ENCODE measurements at regions not wholly inside any gene's neighbourhood (a gene's known extent, or its start where the extent isn't known, plus 50 kb on each side); places are given as distances from the start of the nearest gene placed in this dataset.
"Not testable (repeated sequence)": the region's sequence is repeated elsewhere in the genome, so short reads cannot be mapped to it uniquely, and the experiment has no call there.

DNA sequence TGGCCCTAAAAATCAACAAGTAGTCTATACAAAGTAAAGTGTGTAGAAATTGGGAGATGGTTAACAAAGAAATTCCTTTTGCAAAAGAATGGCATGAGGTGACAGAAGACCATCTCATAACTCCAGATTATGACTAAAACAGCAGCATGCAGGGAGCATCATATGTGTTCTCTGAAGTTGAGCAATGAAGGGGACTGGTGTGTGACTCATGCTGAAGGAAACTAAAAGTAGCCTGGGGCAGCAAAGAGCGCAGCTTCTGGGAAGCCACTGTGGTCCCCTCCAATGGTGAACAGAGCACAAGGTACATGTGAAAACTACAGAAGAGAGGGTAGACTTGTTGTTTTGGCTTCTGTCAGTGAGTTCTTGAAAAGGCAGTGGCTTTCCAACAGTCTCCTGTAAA is 133.4 kb downstream of the MACC1 start:
- DNase-seq (ENCODE audit: low spot score), result peak; percentile 83
- intact Hi-C loops (cut with DNase I), result no loop called here

- DNase-seq (ENCODE audit: low spot score), result no peak
Measured at GRCh38 chr7:20079080-20079479, 138.1 kb downstream of the MACC1 start.

GRCh38 chr7:20076835-20077234 is 140.3 kb downstream of the MACC1 start:
- intact Hi-C loops (cut with DNase I), result no loop called here
- no peak for DNase-seq (ENCODE audit: low spot score)

More at GRCh38 chr7:20079080-20079479, 138.1 kb downstream of the MACC1 start:
- intact Hi-C loops (cut with DNase I), result no loop called here

GRCh38 chr7:20075992-20076820 is 141.0 kb downstream of the MACC1 start:
- intact Hi-C loops (cut with DNase I), result no loop called here
- DNase-seq (ENCODE audit: low spot score), result no peak

- no peak for DNase-seq (ENCODE audit: low spot score)
- intact Hi-C loops (cut with DNase I), result no loop called here
Measured at GRCh38 chr7:20075440-20075839, 141.7 kb downstream of the MACC1 start.

- peak; percentile 66 for DNase-seq (ENCODE audit: low spot score)
- intact Hi-C loops (cut with DNase I), result not testable (repeated sequence)
Measured at GRCh38 chr7:20068004-20068403, 149.2 kb downstream of the MACC1 start.

GRCh38 chr7:20064974-20065862 is 152.0 kb downstream of the MACC1 start:
- DNase-seq (ENCODE audit: low spot score), result no peak
- intact Hi-C loops (cut with DNase I), result no loop called here

DNA sequence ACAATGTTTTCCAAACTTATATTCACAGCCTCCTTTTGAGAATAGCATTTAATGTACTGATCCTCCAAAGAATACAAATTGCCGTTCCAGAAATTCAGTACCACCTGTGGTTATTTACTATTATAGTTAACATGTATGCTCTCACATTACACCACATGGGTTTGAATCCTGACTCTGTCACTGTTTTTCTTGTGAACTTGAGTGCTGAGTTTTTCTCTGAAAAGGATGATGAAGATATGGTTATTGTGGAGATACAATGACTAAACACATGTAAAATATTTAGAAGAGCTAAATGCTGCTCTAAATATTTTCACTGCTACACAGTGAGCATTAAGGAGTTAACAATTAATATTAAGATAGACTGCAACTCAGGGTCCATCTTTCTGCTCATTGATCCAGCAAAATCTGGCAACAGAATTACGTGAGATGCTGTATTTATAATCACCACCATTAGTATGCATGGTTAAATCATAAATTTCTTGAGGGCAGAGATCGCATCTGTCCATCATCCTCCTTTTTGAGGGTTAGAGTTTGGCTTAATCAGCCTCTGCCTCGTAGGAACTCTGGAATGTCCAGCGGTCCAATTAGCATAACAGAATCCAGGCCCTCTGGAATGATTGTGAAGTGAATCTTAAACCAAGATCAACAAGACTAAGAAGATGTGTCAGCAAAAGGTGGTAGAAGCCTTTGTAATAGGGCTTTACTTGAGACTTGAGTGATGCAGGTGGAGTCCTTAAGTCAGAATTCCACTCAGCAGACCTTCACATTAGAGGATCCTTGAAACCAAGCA is 152.8 kb downstream of the MACC1 start:
- DNase-seq (ENCODE audit: low spot score), result no peak
- intact Hi-C loops (cut with DNase I), result no loop called here

DNA sequence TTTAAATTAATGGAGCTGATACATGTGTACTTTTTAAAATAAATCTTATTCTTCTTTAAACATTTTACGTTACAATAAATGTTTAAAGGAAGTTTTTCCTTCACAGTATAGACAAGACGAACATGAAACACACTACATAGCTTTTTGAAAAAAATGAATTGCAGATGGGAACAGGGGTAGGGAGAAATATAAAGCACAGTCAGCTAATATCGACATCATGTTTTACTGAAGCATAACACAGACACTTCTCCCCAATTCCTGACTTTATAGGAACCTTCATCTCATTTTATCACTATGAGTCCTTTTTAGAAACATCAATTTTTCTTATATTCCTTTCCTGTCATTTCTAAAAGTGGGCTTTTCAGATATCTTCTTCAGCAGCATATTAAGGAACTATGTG is 153.5 kb downstream of the MACC1 start:
- no peak for DNase-seq (ENCODE audit: low spot score)
- intact Hi-C loops (cut with DNase I), result no loop called here

- intact Hi-C loops (cut with DNase I), result no loop called here
Measured at GRCh38 chr7:20062932-20063331, 154.3 kb downstream of the MACC1 start.

DNA sequence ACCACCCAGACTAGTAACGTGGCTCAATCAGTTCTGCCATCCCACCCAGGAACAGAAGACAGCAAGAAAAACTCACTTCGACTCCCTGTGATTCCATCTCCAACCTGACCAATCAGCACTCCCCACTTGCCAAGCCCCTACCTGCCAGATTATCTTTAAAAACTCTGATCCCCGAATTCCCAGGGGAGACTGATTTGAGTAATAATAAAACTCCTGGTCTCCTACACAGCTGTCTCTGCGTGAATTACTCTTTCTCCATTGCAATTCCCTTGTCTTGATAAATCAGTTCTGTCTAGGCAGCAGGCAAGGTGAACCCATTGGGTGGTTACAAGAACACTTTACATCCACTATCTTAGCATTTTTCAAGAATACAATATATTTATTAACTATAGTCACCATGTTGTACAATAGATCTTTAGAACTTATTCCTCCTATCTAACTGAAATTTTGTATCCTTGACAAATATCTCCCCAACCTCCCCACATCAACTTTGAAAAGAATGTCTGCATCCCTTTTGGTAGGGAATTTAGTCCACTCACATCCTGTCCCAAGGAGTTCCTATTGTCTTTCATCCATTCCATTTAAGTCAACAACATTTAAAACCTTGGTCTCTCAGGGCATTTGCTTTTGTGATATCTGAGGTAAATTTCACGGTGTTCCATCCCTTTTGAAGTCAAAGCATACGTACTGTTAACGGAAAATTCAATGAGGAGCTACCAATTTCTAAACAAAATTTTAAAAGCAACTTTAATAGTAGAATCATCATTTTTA is 163.7 kb downstream of the MACC1 start:
- no peak for DNase-seq (ENCODE audit: low spot score)
- intact Hi-C loops (cut with DNase I), result no loop called here

More at GRCh38 chr7:20062932-20063331, 154.3 kb downstream of the MACC1 start:
- no peak for DNase-seq (ENCODE audit: low spot score)

DNA sequence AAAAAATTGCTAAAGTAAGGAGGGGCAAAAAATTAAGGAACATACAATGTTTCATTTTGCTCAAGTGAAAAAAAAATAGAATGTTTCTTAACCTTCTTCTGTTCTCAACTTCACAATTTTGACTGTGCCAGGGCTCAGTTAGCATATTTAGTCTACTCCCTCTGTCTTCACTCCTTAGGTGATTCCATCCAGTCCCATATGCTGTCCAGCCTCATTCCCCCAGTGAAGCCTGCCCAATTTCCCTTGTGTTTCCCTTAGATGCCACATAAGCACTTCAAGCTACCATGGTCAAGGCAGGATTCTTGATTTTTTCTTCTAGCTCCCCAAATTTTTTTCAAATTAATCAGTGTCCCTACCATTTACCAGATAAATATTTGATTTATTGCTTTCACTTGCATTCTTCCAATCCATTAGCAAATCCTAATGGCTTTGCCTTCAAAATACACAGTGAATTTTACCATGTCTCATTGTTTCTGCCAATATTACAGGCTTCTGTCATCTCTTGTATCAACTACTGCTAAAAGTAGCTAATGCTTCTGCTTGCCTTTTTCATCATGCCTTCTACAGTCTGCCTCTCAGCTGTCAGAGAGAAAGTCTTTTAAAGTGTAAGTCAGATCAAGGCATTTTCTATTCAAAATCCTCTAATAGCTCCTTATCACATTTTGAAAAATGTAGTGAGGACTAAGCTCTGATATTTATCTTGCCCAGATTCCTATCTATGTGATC is 166.8 kb downstream of the MACC1 start:
- no peak for DNase-seq (ENCODE audit: low spot score)
- intact Hi-C loops (cut with DNase I), result no loop called here

DNA sequence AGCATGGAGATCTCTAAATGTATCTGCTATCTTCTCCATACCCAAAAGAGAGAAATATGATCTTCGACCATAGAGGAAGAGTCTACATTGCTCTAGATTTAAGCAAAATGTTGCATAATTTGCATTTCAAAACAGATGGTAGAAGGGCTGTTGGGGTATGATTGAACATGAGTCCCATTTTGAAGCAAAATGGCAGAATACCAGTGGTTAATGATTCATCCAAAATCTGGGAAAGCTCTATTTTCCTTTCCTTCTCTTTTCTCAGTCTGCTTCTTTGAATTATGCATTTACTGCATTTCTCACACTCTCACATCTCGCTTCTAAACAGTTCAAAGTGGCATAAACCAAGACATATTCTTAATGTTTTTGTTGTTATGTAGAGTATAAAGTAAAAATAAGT is 178.5 kb downstream of the MACC1 start:
- DNase-seq (ENCODE audit: low spot score), result no peak
- intact Hi-C loops (cut with DNase I), result no loop called here

- intact Hi-C loops (cut with DNase I), result no loop called here
- no peak for DNase-seq (ENCODE audit: low spot score)
Measured at GRCh38 chr7:20035279-20035875, 181.8 kb downstream of the MACC1 start.

DNA sequence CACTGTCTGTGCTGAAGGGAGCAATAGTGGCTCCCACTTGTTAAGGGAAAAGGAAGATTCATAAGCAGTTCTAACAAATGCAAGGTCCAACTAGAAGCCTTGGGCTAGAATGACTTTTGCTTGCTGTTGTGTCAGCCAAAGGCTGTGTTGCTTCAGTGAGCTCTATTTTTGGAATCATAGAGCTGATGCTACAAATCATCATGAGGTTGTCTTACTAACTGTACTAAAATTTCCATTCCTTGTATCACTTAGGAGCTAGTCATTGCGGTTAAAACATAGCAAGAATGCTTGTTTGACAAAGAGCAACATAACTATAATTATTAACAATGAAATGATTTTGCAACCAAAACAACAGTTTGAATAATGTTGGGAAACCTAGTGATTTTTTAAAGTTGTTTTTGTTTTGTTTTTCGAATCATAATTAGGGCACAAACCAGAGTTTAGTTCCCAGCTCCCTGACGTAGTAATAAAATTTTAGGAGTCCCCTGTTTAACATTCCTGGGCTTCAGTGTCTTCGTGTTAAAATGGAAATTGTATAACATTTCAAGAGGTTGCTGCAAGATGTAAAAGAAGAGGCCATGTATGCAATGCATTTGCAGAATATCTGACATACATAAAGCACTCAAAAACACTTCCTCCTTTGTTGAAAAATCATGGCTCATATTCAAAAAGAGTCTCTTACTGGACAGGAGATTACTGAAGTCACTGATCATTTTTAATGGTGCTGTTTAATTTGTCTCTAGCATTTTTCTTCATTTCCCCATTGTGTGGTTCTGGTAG is 183.4 kb downstream of the MACC1 start:
- intact Hi-C loops (cut with DNase I), result no loop called here
- no peak for DNase-seq (ENCODE audit: low spot score)

GRCh38 chr7:20032741-20033140 is 184.4 kb downstream of the MACC1 start:
- intact Hi-C loops (cut with DNase I), result no loop called here

GRCh38 chr7:20030915-20031362 is 186.2 kb downstream of the MACC1 start:
- intact Hi-C loops (cut with DNase I), result no loop called here
- DNase-seq (ENCODE audit: low spot score), result no peak

More at GRCh38 chr7:20032741-20033140, 184.4 kb downstream of the MACC1 start:
- DNase-seq (ENCODE audit: low spot score), result no peak

Measured in posterior vena cava (tissue), 2 donors.